AG09309 (cell line): ENCODE measurements at regions not wholly inside any gene's neighbourhood (a gene's known extent, or its start where the extent isn't known, plus 50 kb on each side); places are given as distances from the start of the nearest gene placed in this dataset.
"Not testable (repeated sequence)": the region's sequence is repeated elsewhere in the genome, so short reads cannot be mapped to it uniquely, and the experiment has no call there.

Source experiments
- DNase-seq: peaks from one replicate; pipeline ENCODE4 v3.0.0-alpha.2; 2010; ENCODE audit warnings: low read depth
- H3K4me3 ChIP-seq: 2 replicates; pipeline ENCODE4 v1.5.1; 2011; ENCODE audit warnings: mild to moderate bottlenecking, low read depth, low read length, moderate library complexity; ENCODE audit not compliant: control insufficient read depth
- CTCF ChIP-seq: IDR thresholded peaks from 2 replicates; pipeline ENCODE4 v1.5.1; 2011; ENCODE audit warnings: mild to moderate bottlenecking, low read depth, low read length, inconsistent platforms; ENCODE audit not compliant: insufficient read depth, control insufficient read depth; ENCODE audit errors: missing control alignments

GRCh38 chr10:11663763-11664555 lies 52.5 kb upstream of the USP6NL start:
- H3K4me3 ChIP-seq, result no peak overlapping the region

GRCh38 chr10:11663126-11663515 lies 51.7 kb upstream of the USP6NL start:
- not testable (repeated sequence) for H3K4me3 ChIP-seq, DNase-seq

More at GRCh38 chr10:11663763-11664555, 52.5 kb upstream of the USP6NL start:
- no peak for TF ChIP-seq CTCF
- DNase-seq, result no peak

- no peak for DNase-seq
- no peak for TF ChIP-seq CTCF
- no peak overlapping the region for H3K4me3 ChIP-seq
Measured at GRCh38 chr10:11661441-11661840, 50.0 kb upstream of the USP6NL start.
